ENCODE measurements at regions not wholly inside any gene's neighbourhood (a gene's known extent, or its start where the extent isn't known, plus 50 kb on each side); places are given as distances from the start of the nearest gene placed in this dataset.

DNA sequence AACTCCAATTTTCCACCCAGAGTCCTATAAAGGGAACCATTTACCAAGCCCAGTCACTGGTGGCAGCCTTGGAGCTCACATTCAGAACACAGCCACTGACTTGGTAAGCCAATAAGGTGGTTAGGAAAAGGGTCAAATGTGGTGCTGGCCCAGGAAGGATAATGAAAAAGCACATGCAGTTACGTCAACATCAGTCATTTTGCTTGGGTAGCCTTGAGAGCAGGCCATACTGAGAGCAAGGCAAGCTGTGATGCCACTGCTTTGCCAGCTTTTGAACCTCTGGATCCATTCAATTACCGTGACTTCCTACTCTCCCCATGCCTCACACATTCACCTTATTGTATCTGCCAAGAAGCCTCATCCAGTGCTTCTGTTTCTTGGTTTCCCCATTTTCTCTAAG lies 253.6 kb downstream of the OPA1 start:
- H3K36me3 ChIP-seq (ENCODE audit: control insufficient read depth, insufficient read depth, low read length) = no peaks in the 10 kb centered on the region
- no peak overlapping the region for H3K4me3 ChIP-seq (ENCODE audit: low read length)
- no peaks in the 10 kb centered on the region for H3K27me3 ChIP-seq (ENCODE audit: control insufficient read depth, insufficient read depth, low read length)
- DNase-seq (ENCODE audit: low read depth, low spot score) = no peak
- WGBS (ENCODE audit: insufficient coverage, insufficient read length) = no CpG with 5 or more reads among the region's 2 CpGs
- H3K9me3 ChIP-seq (ENCODE audit: control insufficient read depth, insufficient read depth, low read length) = no peaks in the 10 kb centered on the region
- peaks cover 1% of the 10 kb centered on the region; the same call in 1 of the 2 replicates for H3K4me1 ChIP-seq (ENCODE audit: control insufficient read depth, insufficient read depth, low read length)
- H3K27ac ChIP-seq (ENCODE audit: low read length) = no peak overlapping the region

DNA sequence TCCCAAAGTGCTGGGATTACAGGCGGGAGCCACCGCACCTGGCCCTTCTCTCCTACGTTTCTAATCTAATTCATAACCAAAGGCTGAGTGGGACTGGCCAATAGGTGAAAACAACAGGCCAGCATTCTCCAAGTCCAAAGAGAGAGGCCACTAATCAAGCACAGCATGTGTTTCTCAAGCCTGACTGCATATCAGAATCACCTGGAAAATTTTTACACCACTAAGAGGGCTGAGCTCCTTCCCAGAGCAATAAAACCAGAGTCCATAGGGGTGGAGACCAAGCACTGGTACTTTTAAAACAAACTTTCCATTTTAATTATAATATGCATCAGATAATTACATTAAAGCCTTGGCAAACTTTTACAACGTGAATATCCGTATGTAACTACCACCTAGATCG lies 254.4 kb downstream of the OPA1 start:
- Histone ChIP-seq H3K36me3 (ENCODE audit: control insufficient read depth, insufficient read depth, low read length) (no peaks in the 10 kb centered on the region), H3K27ac (ENCODE audit: low read length) (no peak overlapping the region), H3K4me1 (ENCODE audit: control insufficient read depth, insufficient read depth, low read length) (peaks cover 4% of the 10 kb centered on the region), H3K9me3 (ENCODE audit: control insufficient read depth, insufficient read depth, low read length) (no peaks in the 10 kb centered on the region), H3K27me3 (ENCODE audit: control insufficient read depth, insufficient read depth, low read length) (no peaks in the 10 kb centered on the region), H3K4me3 (ENCODE audit: low read length) (no peak overlapping the region)
- no CpG with 5 or more reads among the region's 6 CpGs for WGBS (ENCODE audit: insufficient coverage, insufficient read length)
- no peak for DNase-seq (ENCODE audit: low read depth, low spot score)

GRCh38 chr3:193848547-193848946 lies 255.5 kb downstream of the OPA1 start:
- no peak for DNase-seq (ENCODE audit: low read depth, low spot score)
- WGBS (ENCODE audit: insufficient coverage, insufficient read length) = no CpG with 5 or more reads among the region's 2 CpGs
- H3K4me3 ChIP-seq (ENCODE audit: low read length) = no peak overlapping the region

DNA sequence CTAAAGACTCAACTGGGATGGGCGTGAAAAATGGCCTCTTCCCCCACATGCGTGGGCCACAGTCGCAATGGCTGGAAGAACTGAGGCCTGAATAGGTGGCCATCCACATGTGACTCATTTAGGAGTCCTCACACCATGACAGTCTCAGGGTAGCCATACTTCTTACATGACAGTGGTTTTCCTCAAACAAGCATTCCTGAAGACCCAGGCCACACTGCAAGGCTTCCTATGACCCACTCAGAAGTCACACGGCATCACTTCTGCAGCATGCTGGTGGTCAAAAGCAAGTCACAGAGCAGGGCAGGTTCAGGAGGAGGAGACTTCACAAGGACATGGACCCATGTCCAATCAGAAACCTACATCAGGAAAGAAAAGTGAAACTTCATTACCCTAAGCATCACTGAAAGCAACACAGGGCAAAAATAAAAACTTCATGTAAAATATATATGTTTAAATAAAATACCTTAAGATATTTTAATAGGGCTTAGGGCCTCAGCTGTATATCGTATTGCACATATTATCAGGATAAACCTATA lies 257.1 kb downstream of the OPA1 start:
- no CpG with 5 or more reads among the region's 5 CpGs for WGBS (ENCODE audit: insufficient coverage, insufficient read length)
- no peaks in the 10 kb centered on the region; the same call in 1 of the 2 replicates for H3K27me3 ChIP-seq (ENCODE audit: control insufficient read depth, insufficient read depth, low read length)
- DNase-seq (ENCODE audit: low read depth, low spot score) = no peak
- H3K36me3 ChIP-seq (ENCODE audit: control insufficient read depth, insufficient read depth, low read length) = no peaks in the 10 kb centered on the region
- no peak overlapping the region for H3K27ac ChIP-seq (ENCODE audit: low read length)
- H3K4me1 ChIP-seq (ENCODE audit: control insufficient read depth, insufficient read depth, low read length) = peaks cover 4% of the 10 kb centered on the region
- H3K4me3 ChIP-seq (ENCODE audit: low read length) = no peak overlapping the region
- H3K9me3 ChIP-seq (ENCODE audit: control insufficient read depth, insufficient read depth, low read length) = no peaks in the 10 kb centered on the region

More at GRCh38 chr3:193848547-193848946, 255.5 kb downstream of the OPA1 start:
- no peaks in the 10 kb centered on the region for H3K36me3 ChIP-seq (ENCODE audit: control insufficient read depth, insufficient read depth, low read length)
- H3K27ac ChIP-seq (ENCODE audit: low read length) = no peak overlapping the region
- H3K4me1 ChIP-seq (ENCODE audit: control insufficient read depth, insufficient read depth, low read length) = peaks cover 4% of the 10 kb centered on the region
- no peaks in the 10 kb centered on the region for H3K9me3 ChIP-seq (ENCODE audit: control insufficient read depth, insufficient read depth, low read length)
- H3K27me3 ChIP-seq (ENCODE audit: control insufficient read depth, insufficient read depth, low read length) = no peaks in the 10 kb centered on the region; the same call in 1 of the 2 replicates

- WGBS (ENCODE audit: insufficient coverage, insufficient read length) = no CpG with 5 or more reads among the region's 3 CpGs
- Histone ChIP-seq H3K4me3 (ENCODE audit: low read length) (no peak overlapping the region), H3K9me3 (ENCODE audit: control insufficient read depth, insufficient read depth, low read length) (no peaks in the 10 kb centered on the region), H3K27me3 (ENCODE audit: control insufficient read depth, insufficient read depth, low read length) (no peaks in the 10 kb centered on the region; the same call in 1 of the 2 replicates), H3K27ac (ENCODE audit: low read length) (no peak overlapping the region), H3K36me3 (ENCODE audit: control insufficient read depth, insufficient read depth, low read length) (no peaks in the 10 kb centered on the region), H3K4me1 (ENCODE audit: control insufficient read depth, insufficient read depth, low read length) (peaks cover 4% of the 10 kb centered on the region)
- DNase-seq (ENCODE audit: low read depth, low spot score) = no peak
These were observed 258.4 kb downstream of the OPA1 start for GRCh38 chr3:193851428-193851847.

DNA sequence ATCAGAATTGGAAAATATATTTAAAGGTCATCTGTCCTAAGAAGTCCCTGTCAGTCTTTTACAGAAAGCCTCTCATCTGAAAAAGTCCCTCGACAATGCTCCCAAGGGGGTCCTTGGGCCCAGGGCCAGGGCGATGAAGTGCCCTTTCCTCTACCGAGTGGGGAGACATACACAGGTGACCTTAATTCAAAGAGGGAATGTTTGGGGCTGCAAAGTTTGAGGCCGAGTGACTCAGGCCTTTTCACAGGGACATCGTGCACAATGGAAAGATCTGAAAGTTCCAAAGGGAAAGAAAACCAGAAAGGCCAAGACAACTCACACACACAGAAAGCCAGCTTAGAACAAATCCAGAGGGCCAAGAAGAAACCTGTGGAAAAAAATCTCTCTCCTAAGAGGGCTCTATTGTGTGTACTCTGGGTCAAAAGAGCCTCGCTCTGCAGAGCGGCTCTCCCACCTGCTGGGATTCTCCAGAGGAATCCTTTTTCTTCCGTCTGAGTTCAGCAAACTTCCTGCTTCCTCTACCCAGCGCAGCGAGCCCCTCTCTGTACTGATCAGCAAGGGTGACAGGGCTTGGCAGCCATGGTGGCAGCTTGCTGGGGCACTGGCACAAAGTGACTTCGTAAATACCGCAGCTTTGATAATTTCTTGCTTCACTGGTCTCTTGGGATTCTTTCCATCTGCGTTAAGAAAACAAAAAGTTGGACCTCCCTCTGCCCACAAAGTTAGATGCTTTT lies 259.1 kb downstream of the OPA1 start:
- no peaks in the 10 kb centered on the region for H3K36me3 ChIP-seq (ENCODE audit: control insufficient read depth, insufficient read depth, low read length)
- peaks cover 4% of the 10 kb centered on the region for H3K4me1 ChIP-seq (ENCODE audit: control insufficient read depth, insufficient read depth, low read length)
- H3K27ac ChIP-seq (ENCODE audit: low read length) = no peak overlapping the region
- no peak overlapping the region for H3K4me3 ChIP-seq (ENCODE audit: low read length)
- H3K9me3 ChIP-seq (ENCODE audit: control insufficient read depth, insufficient read depth, low read length) = no peaks in the 10 kb centered on the region
- no peaks in the 10 kb centered on the region; the same call in 1 of the 2 replicates for H3K27me3 ChIP-seq (ENCODE audit: control insufficient read depth, insufficient read depth, low read length)
- no CpG with 5 or more reads among the region's 13 CpGs for WGBS (ENCODE audit: insufficient coverage, insufficient read length)
- DNase-seq (ENCODE audit: low read depth, low spot score) = no peak

GRCh38 chr3:193852901-193853300 lies 259.9 kb downstream of the OPA1 start:
- WGBS (ENCODE audit: insufficient coverage, insufficient read length) = no CpG with 5 or more reads among the region's 1 CpG
- H3K4me1 ChIP-seq (ENCODE audit: control insufficient read depth, insufficient read depth, low read length) = peaks cover 4% of the 10 kb centered on the region

GRCh38 chr3:193853511-193854219 lies 260.7 kb downstream of the OPA1 start:
- no peaks in the 10 kb centered on the region for H3K36me3 ChIP-seq (ENCODE audit: control insufficient read depth, insufficient read depth, low read length)
- H3K27me3 ChIP-seq (ENCODE audit: control insufficient read depth, insufficient read depth, low read length) = no peaks in the 10 kb centered on the region; the same call in 1 of the 2 replicates
- H3K4me3 ChIP-seq (ENCODE audit: low read length) = no peak overlapping the region
- H3K9me3 ChIP-seq (ENCODE audit: control insufficient read depth, insufficient read depth, low read length) = no peaks in the 10 kb centered on the region
- no peak overlapping the region for H3K27ac ChIP-seq (ENCODE audit: low read length)
- no CpG with 5 or more reads among the region's 3 CpGs for WGBS (ENCODE audit: insufficient coverage, insufficient read length)
- DNase-seq (ENCODE audit: low read depth, low spot score) = no peak
- H3K4me1 ChIP-seq (ENCODE audit: control insufficient read depth, insufficient read depth, low read length) = peaks cover 4% of the 10 kb centered on the region

More at GRCh38 chr3:193852901-193853300, 259.9 kb downstream of the OPA1 start:
- Histone ChIP-seq H3K4me3 (ENCODE audit: low read length) (no peak overlapping the region), H3K27ac (ENCODE audit: low read length) (no peak overlapping the region), H3K27me3 (ENCODE audit: control insufficient read depth, insufficient read depth, low read length) (no peaks in the 10 kb centered on the region; the same call in 1 of the 2 replicates), H3K36me3 (ENCODE audit: control insufficient read depth, insufficient read depth, low read length) (no peaks in the 10 kb centered on the region), H3K9me3 (ENCODE audit: control insufficient read depth, insufficient read depth, low read length) (no peaks in the 10 kb centered on the region)
- no peak for DNase-seq (ENCODE audit: low read depth, low spot score)

DNA sequence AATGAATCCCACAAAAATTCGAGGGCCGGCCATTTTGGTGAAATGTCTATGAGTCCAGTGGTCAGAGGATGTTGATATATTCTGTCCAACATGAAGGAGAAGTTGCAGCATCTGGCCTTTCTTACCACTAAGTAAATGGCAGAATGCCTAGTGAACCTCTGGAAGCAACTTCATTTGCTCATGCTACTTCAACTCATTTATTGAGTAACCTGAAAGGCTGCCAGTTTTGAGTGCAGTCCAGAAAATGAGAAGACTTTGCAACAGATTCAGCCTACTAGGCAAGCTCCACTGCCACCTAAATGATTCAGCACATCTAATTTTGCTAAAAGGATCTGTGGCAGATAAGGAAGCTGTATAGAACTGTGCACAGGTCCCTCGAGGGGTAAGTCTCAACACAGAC lies 265.0 kb downstream of the OPA1 start:
- no CpG with 5 or more reads among the region's 3 CpGs for WGBS (ENCODE audit: insufficient coverage, insufficient read length)

DNA sequence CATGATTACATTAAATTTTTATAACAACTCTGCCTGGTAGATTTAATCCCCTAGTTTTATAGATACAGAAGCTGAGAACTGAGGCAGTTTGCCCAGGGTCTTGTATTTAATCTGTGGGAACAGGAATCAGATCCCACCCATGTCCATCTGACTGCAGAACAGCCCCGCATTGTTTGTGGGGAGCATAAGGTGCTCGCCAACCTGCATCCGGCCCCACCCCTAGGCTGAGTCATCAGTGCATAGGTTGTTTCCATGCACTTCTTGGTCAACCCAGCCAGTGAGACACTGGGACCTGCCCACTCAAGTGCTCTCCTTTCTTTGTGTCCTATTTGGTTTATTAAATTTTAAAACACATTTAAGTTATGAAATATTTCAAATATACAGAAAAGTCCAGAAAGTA lies 266.2 kb downstream of the OPA1 start:
- Histone ChIP-seq H3K9me3 (ENCODE audit: control insufficient read depth, insufficient read depth, low read length) (no peaks in the 10 kb centered on the region), H3K27ac (ENCODE audit: low read length) (no peak overlapping the region), H3K27me3 (ENCODE audit: control insufficient read depth, insufficient read depth, low read length) (no peaks in the 10 kb centered on the region), H3K4me3 (ENCODE audit: low read length) (no peak overlapping the region), H3K36me3 (ENCODE audit: control insufficient read depth, insufficient read depth, low read length) (no peaks in the 10 kb centered on the region), H3K4me1 (ENCODE audit: control insufficient read depth, insufficient read depth, low read length) (no peaks in the 10 kb centered on the region)
- no CpG with 5 or more reads among the region's 3 CpGs for WGBS (ENCODE audit: insufficient coverage, insufficient read length)
- DNase-seq (ENCODE audit: low read depth, low spot score) = no peak

More for the DNA sequence above, 265.0 kb downstream of the OPA1 start:
- H3K27ac ChIP-seq (ENCODE audit: low read length) = no peak overlapping the region
- H3K9me3 ChIP-seq (ENCODE audit: control insufficient read depth, insufficient read depth, low read length) = no peaks in the 10 kb centered on the region
- H3K27me3 ChIP-seq (ENCODE audit: control insufficient read depth, insufficient read depth, low read length) = no peaks in the 10 kb centered on the region; the same call in 1 of the 2 replicates
- no peak for DNase-seq (ENCODE audit: low read depth, low spot score)
- no peaks in the 10 kb centered on the region for H3K36me3 ChIP-seq (ENCODE audit: control insufficient read depth, insufficient read depth, low read length)
- no peaks in the 10 kb centered on the region for H3K4me1 ChIP-seq (ENCODE audit: control insufficient read depth, insufficient read depth, low read length)
- H3K4me3 ChIP-seq (ENCODE audit: low read length) = no peak overlapping the region
